H9 (cell line): ENCODE measurements at regions not wholly inside any gene's neighbourhood (a gene's known extent, or its start where the extent isn't known, plus 50 kb on each side); places are given as distances from the start of the nearest gene placed in this dataset.

Experiments
- DNase-seq: peaks from one replicate; pipeline ENCODE4 v3.0.0-alpha.2; 2017
- H2AFZ ChIP-seq: one replicate; pipeline ENCODE4 v1.6.1; 2013; ENCODE audit warnings: mild to moderate bottlenecking, low read length, control low read depth, moderate library complexity
- H2AK5ac ChIP-seq: 2 replicates; pipeline ENCODE4 v1.6.1; 2013; ENCODE audit warnings: low read length, control low read depth, mixed read lengths; ENCODE audit not compliant: insufficient read length
- H2BK120ac ChIP-seq: one replicate; pipeline ENCODE4 v1.6.1; 2013; ENCODE audit warnings: low read depth, mild to moderate bottlenecking, low read length, control low read depth, inconsistent platforms; ENCODE audit not compliant: poor library complexity, severe bottlenecking
- H2BK12ac ChIP-seq: 2 replicates; pipeline ENCODE4 v1.6.1; 2013; ENCODE audit warnings: low read length, control low read depth, mixed read lengths, low read depth; ENCODE audit not compliant: insufficient read length
- H2BK15ac ChIP-seq: 2 replicates; pipeline ENCODE4 v1.6.1; 2013; ENCODE audit warnings: low read depth, low read length, control low read depth
- H2BK20ac ChIP-seq: one replicate; pipeline ENCODE4 v1.6.1; 2013; ENCODE audit warnings: low read depth, mild to moderate bottlenecking, low read length, control low read depth, inconsistent platforms; ENCODE audit not compliant: poor library complexity, severe bottlenecking
- H2BK5ac ChIP-seq: 2 replicates; pipeline ENCODE4 v1.6.1; 2013; ENCODE audit warnings: low read length, control low read depth, mixed read lengths; ENCODE audit not compliant: insufficient read length
- H3K14ac ChIP-seq: 2 replicates; pipeline ENCODE4 v1.6.1; 2013; ENCODE audit warnings: low read length, control low read depth; ENCODE audit not compliant: insufficient read depth
- H3K18ac ChIP-seq: 2 replicates; pipeline ENCODE4 v1.6.1; 2013; ENCODE audit warnings: low read depth, mild to moderate bottlenecking, mixed read lengths, low read length, control low read depth; ENCODE audit not compliant: insufficient read length
- H3K23ac ChIP-seq: 2 replicates; pipeline ENCODE4 v1.6.1; 2013; ENCODE audit warnings: low read length, control low read depth, mixed read lengths, low read depth; ENCODE audit not compliant: insufficient read length
- H3K23me2 ChIP-seq: 2 replicates; pipeline ENCODE4 v1.6.1; 2013; ENCODE audit warnings: low read depth, mild to moderate bottlenecking, mixed read lengths, low read length, control low read depth; ENCODE audit not compliant: insufficient read length, poor library complexity, severe bottlenecking
- H3K27ac ChIP-seq: 2 replicates; pipeline ENCODE4 v1.5.1; 2013; ENCODE audit warnings: low read length, control low read depth, mixed read lengths, low read depth; ENCODE audit not compliant: insufficient read length
- H3K27me3 ChIP-seq: 2 replicates; pipeline ENCODE4 v1.6.1; 2013; ENCODE audit warnings: low read length, control low read depth, inconsistent platforms; ENCODE audit not compliant: insufficient read depth
- H3K4ac ChIP-seq: 2 replicates; pipeline ENCODE4 v1.6.1; 2013; ENCODE audit warnings: low read depth, mild to moderate bottlenecking, control low read depth, inconsistent platforms, low read length, moderate library complexity
- H3K4me1 ChIP-seq: 2 replicates; pipeline ENCODE4 v1.6.1; 2013; ENCODE audit warnings: low read length, control low read depth, inconsistent platforms; ENCODE audit not compliant: insufficient read depth
- H3K4me2 ChIP-seq: 2 replicates; pipeline ENCODE4 v1.6.1; 2013; ENCODE audit warnings: low read length, control low read depth, mixed read lengths; ENCODE audit not compliant: insufficient read length, insufficient read depth
- H3K56ac ChIP-seq: 2 replicates; pipeline ENCODE4 v1.6.1; 2013; ENCODE audit warnings: low read depth, mild to moderate bottlenecking, mixed read lengths, low read length, control low read depth; ENCODE audit not compliant: insufficient read length
- H3K79me1 ChIP-seq: 2 replicates; pipeline ENCODE4 v1.6.1; 2013; ENCODE audit warnings: low read depth, mild to moderate bottlenecking, moderate library complexity, low read length, control low read depth, inconsistent platforms; ENCODE audit not compliant: insufficient read depth, poor library complexity, severe bottlenecking
- H3K79me2 ChIP-seq: 2 replicates; pipeline ENCODE4 v1.6.1; 2013; ENCODE audit warnings: low read length, control low read depth, inconsistent platforms; ENCODE audit not compliant: insufficient read depth
- H3K9ac ChIP-seq: 2 replicates; pipeline ENCODE4 v1.6.1; 2013; ENCODE audit warnings: low read length, control low read depth, mixed read lengths; ENCODE audit not compliant: insufficient read length; ENCODE audit errors: extremely low read depth
- H3K9me3 ChIP-seq: one replicate; pipeline ENCODE4 v1.6.1; 2013; ENCODE audit warnings: low read depth, low read length, inconsistent platforms; ENCODE audit not compliant: control insufficient read depth
- H3T11ph ChIP-seq: one replicate; pipeline ENCODE4 v1.6.1; 2013; ENCODE audit warnings: mild to moderate bottlenecking, low read length, control low read depth, inconsistent platforms
- H4K20me1 ChIP-seq: one replicate; pipeline ENCODE4 v1.6.1; 2013; ENCODE audit not compliant: control insufficient read depth, insufficient read length, insufficient read depth
- H4K5ac ChIP-seq: 2 replicates; pipeline ENCODE4 v1.6.1; 2013; ENCODE audit warnings: low read depth, mild to moderate bottlenecking, mixed read lengths, low read length, control low read depth; ENCODE audit not compliant: insufficient read length
- H4K8ac ChIP-seq: replicated peaks from 2 replicates; pipeline ENCODE4 v1.6.1; 2013; ENCODE audit warnings: low read length, control low read depth, mixed read lengths, low read depth; ENCODE audit not compliant: insufficient read length
- H4K91ac ChIP-seq: 2 replicates; pipeline ENCODE4 v1.6.1; 2013; ENCODE audit warnings: low read depth, mild to moderate bottlenecking, moderate library complexity, mixed read lengths, low read length, control low read depth; ENCODE audit not compliant: insufficient read length
- H3K27ac Mint-ChIP-seq, 3 experiments: 2 replicates in 2 of 3; 3 replicates in 1 of 3; pipeline ENCODE4 v1.8.0; 2020 to 2021; ENCODE audit warnings: mixed read lengths in 3 of 3, mild to moderate bottlenecking in 1 of 3, moderate library complexity in 1 of 3
- H3K27me3 Mint-ChIP-seq: 2 replicates; pipeline ENCODE4 v1.8.0; 2021; ENCODE audit warnings: low read depth, mild to moderate bottlenecking, moderate library complexity, mixed read lengths
- H3K36me3 Mint-ChIP-seq, 3 experiments: 2 replicates in 2 of 3; 3 replicates in 1 of 3; pipeline ENCODE4 v1.8.0; 2020 to 2021; ENCODE audit warnings: low read depth in 3 of 3, mixed read lengths in 3 of 3; ENCODE audit not compliant: insufficient read depth in 1 of 3
- H3K4me1 Mint-ChIP-seq, 2 experiments: 2 replicates each; pipeline ENCODE4 v1.8.0; 2020; ENCODE audit warnings: mixed read lengths in 2 of 2
- H3K4me3 Mint-ChIP-seq, 2 experiments: 2 replicates in 1 of 2; 3 replicates in 1 of 2; pipeline ENCODE4 v1.8.0; 2020 to 2021; ENCODE audit warnings: mild to moderate bottlenecking in 2 of 2, mixed read lengths in 2 of 2, moderate library complexity in 1 of 2
- H3K9me3 Mint-ChIP-seq, 2 experiments: 2 replicates in 1 of 2; 3 replicates in 1 of 2; pipeline ENCODE4 v1.8.0; 2020; ENCODE audit warnings: mild to moderate bottlenecking in 2 of 2, mixed read lengths in 2 of 2, moderate library complexity in 1 of 2
- CTCF ChIP-seq: fragments of 200-600 bp; sonication (generic); conservative IDR thresholded peaks from 3 replicates; pipeline ENCODE4 v1.8.0; 2021; ENCODE audit warnings: antibody characterized with exemption, mild to moderate bottlenecking
- WGBS: extraction: QIAGEN DNeasy Blood & Tissue Kit; methylation state at CpG from one replicate; pipeline ENCODE4 v1.1.7; 2013; ENCODE audit warnings: missing lambda C conversion rate, low lambda C conversion rate, mixed read lengths; ENCODE audit not compliant: insufficient read length; ENCODE audit errors: extremely low coverage; 5-methylcytosine and 5-hydroxymethylcytosine counted together

- Histone ChIP-seq H3K23ac (no peak overlapping the region), H3K9me3 (no peaks in the 10 kb centered on the region), H3K4me1 (no peaks in the 10 kb centered on the region), H2BK5ac (no peak overlapping the region), H2BK15ac (no peak overlapping the region), H3K27ac (no peak overlapping the region), H3K4me2 (no peak overlapping the region), H3K4ac (no peak overlapping the region), H3K18ac (no peak overlapping the region), H2BK12ac (no peak overlapping the region), H2BK20ac (no peak overlapping the region), H3K79me1 (no peaks in the 10 kb centered on the region), H3T11ph (no peak overlapping the region), H3K9ac (no peak overlapping the region), H3K27me3 (no peaks in the 10 kb centered on the region), H3K14ac (no peak overlapping the region), H4K5ac (no peak overlapping the region), H4K91ac (no peak overlapping the region), H3K79me2 (no peaks in the 10 kb centered on the region), H2AK5ac (no peak overlapping the region), H4K20me1 (no peaks in the 10 kb centered on the region), H3K23me2 (no peaks in the 10 kb centered on the region), H2AFZ (no peak overlapping the region), H2BK120ac (no peak overlapping the region), H4K8ac (no peak overlapping the region), H3K56ac (no peak overlapping the region)
- peaks cover 9 to 12% of the 10 kb centered on the region in 2 experiments for H3K4me1 Mint-ChIP-seq
- no peak overlapping the region for H3K27ac Mint-ChIP-seq
- no peaks in the 10 kb centered on the region for H3K27me3 Mint-ChIP-seq
- no peak for TF ChIP-seq CTCF
- DNase-seq: no peak
- no peaks in the 10 kb centered on the region; a peak in 1 of 7 replicates for H3K36me3 Mint-ChIP-seq
- H3K4me3 Mint-ChIP-seq: no peak overlapping the region
- WGBS: no CpG with 5 or more reads among the region's 6 CpGs
- peaks cover 0 to 2% of the 10 kb centered on the region in 2 experiments; a peak in 1 of 5 replicates for H3K9me3 Mint-ChIP-seq
These were observed 593.5 kb upstream of the SOX9 start for GRCh38 chr17:71527311-71527710.
